ENCODE measurements at regions not wholly inside any gene's neighbourhood (a gene's known extent, or its start where the extent isn't known, plus 50 kb on each side); places are given as distances from the start of the nearest gene placed in this dataset.

GRCh38 chr1:17881761-17882160 lies 126.6 kb downstream of the ACTL8 start:
- 33% methylated on average over 5 of the region's 8 CpGs for WGBS (ENCODE audit: insufficient coverage)
- H3K27me3 ChIP-seq (replicated peaks in 1 of 4; ENCODE audit: control extremely low read depth in 1 of 4, control insufficient read depth in 3 of 4, insufficient read depth in 4 of 4, low read length in 3 of 4): peaks cover 0 to 5% (median 0%) of the 10 kb centered on the region in 4 experiments
- CTCF ChIA-PET: no interaction called here
- no peaks in the 10 kb centered on the region for H3K36me3 ChIP-seq (replicated peaks in 1 of 2; ENCODE audit: control extremely low read depth in 1 of 2, control insufficient read depth in 1 of 2, extremely low read depth in 1 of 2, insufficient read depth in 2 of 2, low read length in 1 of 2)
- intact Hi-C loops (cut with micrococcal nuclease): no loop called here
- no peaks in the 10 kb centered on the region for H3K4me1 ChIP-seq (ENCODE audit: control insufficient read depth in 2 of 2, insufficient read depth in 2 of 2, low read length in 2 of 2)
- H3K9me3 ChIP-seq (ENCODE audit: control extremely low read depth in 1 of 3, control insufficient read depth in 2 of 3, insufficient read depth in 1 of 3, low read length in 2 of 3): peaks cover 0 to 4% (median 0%) of the 10 kb centered on the region in 3 donors
- no peak overlapping the region for H2AFZ ChIP-seq (ENCODE audit: insufficient read depth, low read depth, low read length, poor library complexity, severe bottlenecking)
- ATAC-seq (ENCODE audit: low read depth) (no peak), DNase-seq (no peak)
- no peak overlapping the region for H3K9ac ChIP-seq (ENCODE audit: low read length)
- POLR2A ChIA-PET: no interaction called here
- Mint-ChIP-seq H3K27me3 (peaks cover 31% of the 10 kb centered on the region), H3K4me3 (no peak overlapping the region), H3K9me3 (ENCODE audit: insufficient read depth) (peaks cover 2% of the 10 kb centered on the region), H3K4me1 (no peaks in the 10 kb centered on the region), H3K27ac (no peak overlapping the region)
- TF ChIP-seq EZH2 (IDR thresholded peaks at IDR 0.05; ENCODE audit: borderline replicate concordance, insufficient read depth, low read depth, low read length, poor library complexity, severe bottlenecking) (no peak), CTCF (IDR thresholded peaks at IDR 0.05) (no peak)
- no peaks in the 10 kb centered on the region for H4K20me1 ChIP-seq (ENCODE audit: control insufficient read depth, insufficient read depth, low read length, poor library complexity, severe bottlenecking)
- no peak overlapping the region for H3K4me3 ChIP-seq (ENCODE audit: control extremely low read depth in 1 of 5, extremely low read depth in 1 of 5, insufficient read depth in 1 of 5, low read depth in 2 of 5, low read length in 4 of 5)
- H3K4me2 ChIP-seq (replicated peaks; ENCODE audit: low read depth, low read length, poor library complexity, severe bottlenecking): no peak overlapping the region
- no peaks in the 10 kb centered on the region for H3K79me2 ChIP-seq (ENCODE audit: control insufficient read depth, insufficient read depth, low read length)
- no peak overlapping the region for H3K27ac ChIP-seq (ENCODE audit: low read length in 2 of 2)

GRCh38 chr1:17883136-17883535 lies 128.0 kb downstream of the ACTL8 start:
- no peak overlapping the region for H3K27ac ChIP-seq (ENCODE audit: low read length in 2 of 2)
- H3K4me1 Mint-ChIP-seq: no peaks in the 10 kb centered on the region
- TF ChIP-seq EZH2 (IDR thresholded peaks at IDR 0.05; ENCODE audit: borderline replicate concordance, insufficient read depth, low read depth, low read length, poor library complexity, severe bottlenecking) (no peak), CTCF (IDR thresholded peaks at IDR 0.05) (no peak)
- H3K9me3 ChIP-seq (ENCODE audit: control extremely low read depth in 1 of 3, control insufficient read depth in 2 of 3, insufficient read depth in 1 of 3, low read length in 2 of 3): peaks cover 0 to 6% (median 0%) of the 10 kb centered on the region in 3 donors
- H3K4me2 ChIP-seq (replicated peaks; ENCODE audit: low read depth, low read length, poor library complexity, severe bottlenecking): no peak overlapping the region
- H3K9ac ChIP-seq (ENCODE audit: low read length): no peak overlapping the region
- H3K27me3 Mint-ChIP-seq: peaks cover 28% of the 10 kb centered on the region
- H3K9me3 Mint-ChIP-seq (ENCODE audit: insufficient read depth): peaks cover 2% of the 10 kb centered on the region
- no peaks in the 10 kb centered on the region for H3K79me2 ChIP-seq (ENCODE audit: control insufficient read depth, insufficient read depth, low read length)
- no peak for ATAC-seq (ENCODE audit: low read depth)
- H3K27ac Mint-ChIP-seq: no peak overlapping the region
- 87% methylated on average over 5 of the region's 5 CpGs for WGBS (ENCODE audit: insufficient coverage)
- H3K4me3 ChIP-seq (ENCODE audit: control extremely low read depth in 1 of 5, extremely low read depth in 1 of 5, insufficient read depth in 1 of 5, low read depth in 2 of 5, low read length in 4 of 5): no peak overlapping the region
- H3K4me1 ChIP-seq (ENCODE audit: control insufficient read depth in 2 of 2, insufficient read depth in 2 of 2, low read length in 2 of 2): no peaks in the 10 kb centered on the region
- CTCF ChIA-PET: no interaction called here
- POLR2A ChIA-PET: no interaction called here
- no peak overlapping the region for H2AFZ ChIP-seq (ENCODE audit: insufficient read depth, low read depth, low read length, poor library complexity, severe bottlenecking)
- DNase-seq: no peak
- peaks cover 0 to 8% (median 0%) of the 10 kb centered on the region in 4 experiments for H3K27me3 ChIP-seq (replicated peaks in 1 of 4; ENCODE audit: control extremely low read depth in 1 of 4, control insufficient read depth in 3 of 4, insufficient read depth in 4 of 4, low read length in 3 of 4)
- H3K4me3 Mint-ChIP-seq: no peak overlapping the region
- intact Hi-C loops (cut with micrococcal nuclease): no loop called here
- no peaks in the 10 kb centered on the region for H3K36me3 ChIP-seq (replicated peaks in 1 of 2; ENCODE audit: control extremely low read depth in 1 of 2, control insufficient read depth in 1 of 2, extremely low read depth in 1 of 2, insufficient read depth in 2 of 2, low read length in 1 of 2)
- no peaks in the 10 kb centered on the region for H4K20me1 ChIP-seq (ENCODE audit: control insufficient read depth, insufficient read depth, low read length, poor library complexity, severe bottlenecking)
